Astrocyte of the spinal cord (primary cell): ENCODE measurements at regions not wholly inside any gene's neighbourhood (a gene's known extent, or its start where the extent isn't known, plus 50 kb on each side); places are given as distances from the start of the nearest gene placed in this dataset.
"Not testable (repeated sequence)": the region's sequence is repeated elsewhere in the genome, so short reads cannot be mapped to it uniquely, and the experiment has no call there.

Source experiments
- DNase-seq: peaks from one replicate; pipeline ENCODE4 v3.0.0; 2011; ENCODE audit warnings: low read depth, low spot score
- H3K4me3 ChIP-seq: 2 replicates; pipeline ENCODE4 v1.5.1; 2011; ENCODE audit warnings: low read depth, mild to moderate bottlenecking, low read length, moderate library complexity
- CTCF ChIP-seq: IDR thresholded peaks from 2 replicates; pipeline ENCODE4 v1.5.1; 2012; ENCODE audit warnings: low read depth, mild to moderate bottlenecking, low read length, inconsistent platforms
- in situ Hi-C: cut with HindIII; loops from 2 replicates; pipeline ENCODE4 v1.10.0; 2017; ENCODE audit warnings: low sequenced_read_pairs

GRCh38 chr2:198518935-198519334 is 714.5 kb downstream of the PLCL1 start:
- no peak for TF ChIP-seq CTCF
- in situ Hi-C loops = no loop called here
- H3K4me3 ChIP-seq = no peak overlapping the region
- DNase-seq = no peak

GRCh38 chr2:198517976-198518375 is 713.6 kb downstream of the PLCL1 start:
- DNase-seq = no peak
- no peak overlapping the region for H3K4me3 ChIP-seq
- no peak for TF ChIP-seq CTCF
- in situ Hi-C loops = no loop called here

GRCh38 chr2:198508610-198509009 is 704.2 kb downstream of the PLCL1 start:
- DNase-seq, H3K4me3 ChIP-seq, in situ Hi-C loops: not testable (repeated sequence)

GRCh38 chr2:198499539-198499938 is 695.1 kb downstream of the PLCL1 start:
- no peak overlapping the region for H3K4me3 ChIP-seq
- TF ChIP-seq CTCF = no peak
- in situ Hi-C loops = no loop called here
- peak; percentile 41 for DNase-seq

GRCh38 chr2:198498516-198498915 is 694.1 kb downstream of the PLCL1 start:
- no peak for TF ChIP-seq CTCF
- H3K4me3 ChIP-seq = no peak overlapping the region
- DNase-seq = no peak
- in situ Hi-C loops = no loop called here

GRCh38 chr2:198498048-198498447 is 693.7 kb downstream of the PLCL1 start:
- DNase-seq = no peak
- in situ Hi-C loops = no loop called here
- TF ChIP-seq CTCF = no peak
- H3K4me3 ChIP-seq = no peak overlapping the region

- no peak overlapping the region for H3K4me3 ChIP-seq
- in situ Hi-C loops = no loop called here
- DNase-seq = no peak
- TF ChIP-seq CTCF = no peak
These were observed 690.5 kb downstream of the PLCL1 start for GRCh38 chr2:198494931-198495330.
